RCC 7860 (cell line): ENCODE measurements at regions not wholly inside any gene's neighbourhood (a gene's known extent, or its start where the extent isn't known, plus 50 kb on each side); places are given as distances from the start of the nearest gene placed in this dataset.

ENCODE experiments used
- DNase-seq: peaks from one replicate; pipeline ENCODE4 v3.0.0-alpha.2; 2015; ENCODE audit warnings: low spot score
- FAIRE-seq: peaks from 2 replicates; lab custom pipeline; 2012; peaks lifted over from hg19 to GRCh38; lab: Jason Lieb, UNC

GRCh38 chr6:106773996-106774629 is 144.7 kb downstream of the QRSL1 start:
- no peak for DNase-seq
- FAIRE-seq: no peak

DNA sequence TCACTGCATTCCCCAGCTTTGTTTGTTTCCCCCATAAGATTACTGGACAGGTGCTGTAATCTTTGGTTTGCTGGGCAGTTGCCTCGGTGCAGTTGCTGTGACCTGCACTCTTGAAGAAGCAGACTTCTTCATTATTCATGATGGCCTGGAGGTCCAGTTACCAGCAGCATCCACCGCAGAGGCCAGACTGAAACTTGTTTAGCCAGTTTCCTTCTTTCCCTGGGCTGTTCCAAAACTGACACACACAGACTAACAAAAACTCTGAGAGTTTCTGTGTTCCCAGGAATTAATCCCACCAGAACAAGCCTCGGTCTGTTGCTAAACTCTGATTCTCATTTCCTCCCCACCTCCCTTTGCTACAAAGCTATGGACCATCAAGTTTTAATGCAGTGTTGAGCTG is 144.1 kb downstream of the QRSL1 start:
- DNase-seq (no peak), FAIRE-seq (no peak)

- FAIRE-seq: no peak
- no peak for DNase-seq
Measured at GRCh38 chr6:106772270-106773142, 143.1 kb downstream of the QRSL1 start.

DNA sequence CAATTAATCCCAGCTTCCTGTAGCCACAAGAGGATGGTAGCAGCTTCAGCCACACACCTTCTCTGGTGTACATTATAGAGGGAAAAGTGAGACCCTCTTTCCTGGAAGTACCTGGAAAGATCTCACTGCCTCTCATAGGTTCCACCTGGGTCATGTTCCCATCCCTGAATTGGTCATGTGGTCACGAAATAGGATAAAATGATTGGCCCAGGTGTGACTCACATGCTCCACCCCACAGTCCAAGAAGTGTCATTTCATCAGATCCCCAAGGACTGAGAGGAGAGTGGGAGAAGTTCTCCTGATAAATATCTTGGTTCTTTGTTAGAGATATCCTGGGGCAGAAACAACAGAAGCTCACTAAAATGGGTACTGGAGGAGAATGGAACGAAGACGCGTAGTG is 142.4 kb downstream of the QRSL1 start:
- FAIRE-seq: no peak
- DNase-seq: no peak

GRCh38 chr6:106770663-106771062 is 141.3 kb downstream of the QRSL1 start:
- DNase-seq (no peak), FAIRE-seq (no peak)

DNA sequence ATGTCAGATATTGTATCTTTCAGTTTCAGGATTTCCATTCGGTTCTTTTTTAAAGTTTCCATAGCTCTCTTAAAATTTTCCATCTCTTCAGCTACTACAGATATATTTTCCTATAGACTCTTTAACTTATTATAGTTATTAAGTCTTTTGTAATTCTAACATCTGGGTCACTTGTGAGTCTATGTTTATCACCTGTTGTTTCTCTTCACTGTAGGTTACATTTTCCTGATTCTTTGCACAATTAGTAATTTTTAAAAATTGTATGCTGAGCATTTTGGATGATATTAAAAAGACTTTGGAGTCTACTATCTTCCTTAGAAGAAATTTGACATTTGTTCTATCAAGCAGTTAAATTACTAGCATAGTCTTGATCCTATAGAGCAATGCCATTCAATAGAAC is 140.7 kb downstream of the QRSL1 start:
- no peak for FAIRE-seq
- no peak for DNase-seq

DNA sequence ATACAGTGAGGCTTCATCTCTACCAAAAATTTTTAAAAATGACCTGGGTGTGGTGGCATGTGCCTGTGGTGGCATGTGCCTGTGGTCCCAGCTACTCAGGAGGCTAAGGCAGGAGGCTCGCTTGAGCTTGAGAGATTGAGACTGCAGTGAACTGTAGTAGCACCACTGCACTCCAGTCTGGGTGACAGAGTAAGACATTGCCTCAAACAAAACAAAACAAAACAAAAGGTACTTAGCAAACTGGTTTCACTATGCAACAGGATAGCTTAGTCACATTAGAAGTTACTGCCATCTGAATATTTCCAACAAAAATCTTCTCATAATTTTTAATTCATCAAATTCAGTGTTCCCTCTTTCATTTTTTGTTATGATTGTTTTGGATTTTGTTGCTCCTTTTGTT is 137.9 kb downstream of the QRSL1 start:
- DNase-seq (no peak), FAIRE-seq (no peak)

- FAIRE-seq (no peak), DNase-seq (no peak)
Measured at GRCh38 chr6:106766201-106766600, 136.8 kb downstream of the QRSL1 start.

DNA sequence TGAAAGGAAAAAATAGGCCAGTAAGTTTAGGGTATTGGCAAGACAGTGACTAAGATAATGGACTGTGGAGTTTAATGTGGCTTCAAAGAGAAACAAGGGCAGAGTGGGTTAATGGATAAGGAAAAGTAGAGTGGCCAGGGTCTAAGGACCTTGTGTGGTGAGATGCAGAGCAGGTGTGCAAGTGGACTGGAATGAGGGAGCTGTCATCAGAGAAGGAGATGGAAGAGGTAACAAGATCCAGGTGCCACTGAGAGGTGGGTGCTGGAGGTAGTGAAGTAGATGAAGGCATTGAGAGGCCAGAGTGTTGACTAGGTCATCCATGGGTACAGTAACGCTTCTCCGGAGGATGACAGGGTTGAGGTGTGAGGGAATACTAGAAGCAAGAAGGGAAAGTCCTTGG is 136.1 kb downstream of the QRSL1 start:
- FAIRE-seq: no peak
- DNase-seq: no peak

GRCh38 chr6:106764353-106764980 is 135.1 kb downstream of the QRSL1 start:
- DNase-seq: no peak
- no peak for FAIRE-seq

- FAIRE-seq: no peak
- no peak for DNase-seq
Measured at GRCh38 chr6:106763361-106763760, 134.0 kb downstream of the QRSL1 start.

DNA sequence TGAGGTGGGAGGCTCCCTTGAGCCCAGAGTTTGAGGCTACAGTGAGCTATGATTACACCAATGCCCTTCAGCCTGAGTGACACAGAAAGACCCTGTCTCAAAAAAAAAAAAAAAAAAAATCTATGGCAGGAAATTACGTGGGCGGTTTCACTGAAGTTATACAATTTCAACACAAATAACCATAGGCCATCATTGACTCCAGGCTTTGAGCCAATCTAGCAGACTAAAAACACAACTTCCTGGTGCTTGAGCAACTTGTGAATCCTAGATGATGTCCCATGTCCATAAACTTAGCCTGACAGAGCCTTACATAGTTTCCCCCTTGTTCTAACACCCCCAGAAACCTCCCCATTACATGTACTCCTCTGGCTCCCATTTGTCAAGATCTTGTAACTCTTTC is 131.8 kb downstream of the QRSL1 start:
- FAIRE-seq (no peak), DNase-seq (no peak)

DNA sequence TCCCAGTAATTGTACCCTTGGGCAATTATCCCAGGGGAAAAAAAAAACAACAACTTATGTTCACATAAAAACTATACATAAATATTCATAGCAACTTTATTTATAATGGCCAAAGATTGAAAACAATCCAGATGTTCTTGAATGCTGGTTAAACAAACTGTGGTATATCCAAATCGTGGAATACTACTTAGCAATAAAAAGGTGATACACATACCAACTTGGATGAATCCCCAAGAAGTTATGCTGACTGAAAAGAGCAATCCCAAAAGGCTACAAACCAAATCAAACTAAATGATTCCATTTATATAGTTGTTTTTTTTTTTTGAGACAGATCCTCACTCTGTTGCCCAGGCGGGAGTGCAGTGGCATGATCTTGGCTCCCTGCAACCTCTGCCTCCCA is 129.7 kb downstream of the QRSL1 start:
- no peak for FAIRE-seq

DNA sequence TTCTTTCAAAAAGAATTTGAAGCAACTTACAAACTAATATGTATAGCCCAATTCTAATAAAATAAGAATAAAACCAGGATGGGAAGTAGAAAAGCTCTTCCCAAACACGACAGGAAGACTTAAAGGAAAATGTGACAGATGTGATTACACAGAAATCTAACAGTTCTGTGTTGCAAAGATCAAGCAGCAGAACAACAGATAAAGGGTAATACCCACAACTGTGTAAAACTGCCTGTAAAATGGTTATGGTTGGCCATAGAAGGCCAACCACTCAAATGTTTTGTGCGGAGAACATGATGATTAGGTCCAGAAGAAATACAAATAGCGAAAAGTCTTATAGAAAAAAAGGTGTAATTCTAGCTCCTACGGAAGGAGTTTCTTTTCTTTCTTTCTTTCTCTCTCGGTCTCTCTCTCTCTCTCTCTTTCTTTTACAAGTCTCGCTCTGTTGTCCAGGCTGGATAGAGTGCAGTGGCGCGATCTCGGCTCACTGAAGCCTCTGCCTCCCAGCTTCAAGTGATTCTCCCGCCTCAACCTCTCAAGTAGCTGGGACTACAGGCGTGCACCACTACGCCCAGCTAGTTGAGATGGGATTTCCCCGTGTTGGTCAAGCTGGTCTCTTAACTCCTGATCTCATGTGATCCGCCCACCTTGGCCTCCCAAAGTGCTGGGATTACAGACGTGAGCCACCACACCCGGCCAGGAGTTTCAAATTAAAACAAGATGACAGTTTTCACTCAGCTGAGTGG is 128.5 kb downstream of the QRSL1 start:
- DNase-seq (no peak), FAIRE-seq (no peak)

More for the DNA sequence above, 129.7 kb downstream of the QRSL1 start:
- DNase-seq: no peak

DNA sequence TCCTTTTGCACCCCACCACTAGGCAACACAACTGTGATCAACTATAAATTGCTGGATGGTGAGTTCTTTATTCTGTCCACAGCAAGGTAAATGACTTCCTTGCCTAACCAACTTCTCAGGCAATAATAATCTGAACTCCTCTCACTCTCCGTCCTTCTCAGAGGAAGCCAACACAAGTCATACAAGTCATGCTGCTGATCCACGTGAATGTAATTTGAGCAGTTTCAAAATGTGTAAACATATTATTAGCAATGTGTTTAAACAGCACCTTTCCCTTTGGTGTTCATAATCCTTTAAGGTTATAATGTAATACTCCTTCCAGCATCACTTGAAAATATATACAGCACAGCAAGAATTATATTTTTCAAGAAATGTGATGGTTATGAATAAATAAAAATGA is 127.9 kb downstream of the QRSL1 start:
- FAIRE-seq (no peak), DNase-seq (no peak)

GRCh38 chr6:106754215-106754614 is 124.8 kb downstream of the QRSL1 start:
- no peak for FAIRE-seq
- no peak for DNase-seq

DNA sequence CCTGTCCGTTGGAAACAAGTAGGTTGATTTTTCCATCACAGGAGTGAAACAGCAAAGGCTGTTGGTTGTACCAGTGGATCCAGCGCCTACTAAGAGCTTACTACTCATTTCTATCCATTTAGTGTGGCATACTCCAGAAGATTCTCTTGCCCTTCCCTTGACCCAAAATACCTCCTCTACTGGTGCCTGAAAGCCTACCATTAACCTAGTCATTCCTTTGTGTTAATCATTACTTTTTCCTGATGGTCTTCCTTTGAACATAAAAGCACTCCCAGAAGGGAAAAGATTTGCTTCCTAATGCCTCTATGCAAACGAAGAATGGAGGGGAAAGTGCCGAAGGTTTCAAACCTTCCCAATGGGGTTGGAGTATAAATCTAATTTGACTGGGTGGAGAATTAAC is 123.3 kb downstream of the QRSL1 start:
- DNase-seq (peak; percentile 70), FAIRE-seq (peak; percentile 95)

- DNase-seq (peak; percentile 93), FAIRE-seq (peak; percentile 97)
Measured at GRCh38 chr6:106751501-106752252, 122.3 kb downstream of the QRSL1 start.

DNA sequence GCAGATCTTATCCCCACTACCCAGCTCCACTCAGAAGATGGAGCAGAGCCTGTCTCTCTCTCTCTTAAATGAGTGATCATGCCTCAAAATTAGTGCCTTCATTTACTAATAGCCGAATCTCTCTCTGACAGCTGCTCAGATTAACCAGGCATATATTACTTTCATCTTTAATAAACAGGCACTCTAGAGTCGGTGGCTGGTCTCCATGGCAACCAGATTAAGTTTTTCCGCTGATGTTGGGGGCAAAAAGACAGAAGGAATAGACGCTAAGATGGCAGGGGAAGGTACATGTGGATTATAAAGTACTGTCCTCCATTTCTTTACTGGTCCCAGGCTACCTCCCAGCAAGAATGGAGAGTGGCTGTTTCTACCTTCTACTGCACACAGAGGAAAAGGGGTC is 121.6 kb downstream of the QRSL1 start:
- FAIRE-seq (no peak), DNase-seq (no peak)

- FAIRE-seq (no peak), DNase-seq (no peak)
Measured at GRCh38 chr6:106750142-106750918, 121.0 kb downstream of the QRSL1 start.
